ENCODE measurements at regions not wholly inside any gene's neighbourhood (a gene's known extent, or its start where the extent isn't known, plus 50 kb on each side); places are given as distances from the start of the nearest gene placed in this dataset.

DNA sequence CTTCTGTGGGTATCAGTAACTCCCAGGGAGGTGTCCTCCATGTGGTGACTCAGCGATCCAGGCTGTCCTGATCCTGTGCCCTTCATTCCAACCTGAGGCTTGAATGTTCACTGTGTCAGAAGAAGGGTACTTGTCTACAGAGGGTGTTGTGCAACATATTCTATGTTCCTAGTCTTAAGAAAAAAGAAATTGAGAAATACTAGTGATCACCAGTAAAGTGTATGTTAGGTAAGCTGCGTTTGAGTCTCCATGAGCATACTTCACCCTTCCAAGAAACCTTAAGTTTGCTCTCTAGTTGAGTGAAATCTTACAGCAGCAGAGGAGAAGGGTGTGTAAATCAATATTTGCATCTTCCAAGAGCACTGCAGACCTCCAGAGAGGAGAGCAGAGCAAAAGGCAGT is 122.2 kb upstream of the SLC24A5 start:
- DNase-seq = no peak

DNA sequence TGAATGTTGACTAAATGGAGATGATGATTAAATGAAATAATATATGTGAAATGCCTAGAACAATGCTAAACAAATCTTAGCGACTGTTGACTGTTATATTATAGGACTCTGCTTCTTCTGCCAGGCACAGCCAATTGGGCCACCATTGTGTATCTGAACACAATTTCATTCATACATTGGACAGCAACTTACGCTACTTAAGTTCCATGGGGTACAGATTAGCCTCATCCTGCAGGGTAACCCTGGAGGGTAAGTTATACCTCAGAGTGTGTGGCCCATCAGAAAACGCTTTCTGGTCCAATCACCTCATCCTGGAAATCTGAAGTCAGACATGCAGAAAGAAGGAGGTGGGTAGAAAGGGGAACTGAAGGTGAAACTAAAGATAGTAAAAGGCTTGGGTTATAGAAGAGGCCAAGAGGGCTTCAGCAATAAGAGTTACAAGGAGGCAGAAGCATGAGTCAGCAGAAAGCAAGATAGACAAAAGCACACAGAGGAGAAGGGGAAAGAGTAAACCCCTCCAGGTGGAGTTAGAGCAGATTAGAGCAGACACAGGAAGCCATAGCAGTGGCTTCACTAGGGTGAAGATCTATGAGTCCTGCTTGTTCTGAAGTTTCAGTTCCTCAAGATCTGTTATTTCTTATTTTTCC is 119.3 kb upstream of the SLC24A5 start:
- no peak for DNase-seq

DNA sequence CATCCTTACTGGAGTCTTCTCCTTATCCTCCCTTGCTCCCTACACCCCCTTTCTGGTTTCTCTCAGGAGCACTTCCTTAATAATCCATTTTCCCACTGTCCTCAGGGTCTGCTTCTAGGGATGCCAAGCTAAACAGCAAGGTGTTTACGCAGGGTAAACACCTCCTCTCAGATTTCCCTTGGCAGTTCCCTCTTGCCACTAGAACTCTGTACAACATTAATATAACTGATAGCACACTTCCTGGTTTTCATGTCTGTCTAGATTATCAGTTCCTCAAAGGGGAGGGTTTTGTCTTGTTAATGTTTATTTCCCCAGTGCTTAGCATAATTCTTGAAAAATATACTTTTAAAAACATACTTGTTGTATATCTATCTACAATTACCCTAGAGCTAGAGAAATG is 118.0 kb upstream of the SLC24A5 start:
- no peak for DNase-seq

DNA sequence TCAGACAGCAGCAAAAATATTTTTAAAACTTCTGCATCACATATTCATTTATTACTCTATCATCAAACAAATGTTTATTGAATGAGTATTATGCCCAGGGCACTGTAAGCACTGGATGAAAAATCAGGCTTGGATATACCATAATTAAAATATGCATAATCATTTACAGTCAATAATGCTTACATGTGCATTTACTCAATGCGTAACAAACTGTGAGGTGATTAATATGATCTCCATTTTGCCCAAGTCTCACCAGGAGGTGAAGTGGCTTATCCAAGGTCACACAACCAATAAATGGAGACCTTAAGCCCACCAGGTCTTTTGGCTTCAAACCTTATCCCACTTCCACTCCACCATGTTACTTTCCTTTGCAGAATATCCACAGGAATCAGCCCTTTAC is 117.3 kb upstream of the SLC24A5 start:
- no peak for DNase-seq

DNA sequence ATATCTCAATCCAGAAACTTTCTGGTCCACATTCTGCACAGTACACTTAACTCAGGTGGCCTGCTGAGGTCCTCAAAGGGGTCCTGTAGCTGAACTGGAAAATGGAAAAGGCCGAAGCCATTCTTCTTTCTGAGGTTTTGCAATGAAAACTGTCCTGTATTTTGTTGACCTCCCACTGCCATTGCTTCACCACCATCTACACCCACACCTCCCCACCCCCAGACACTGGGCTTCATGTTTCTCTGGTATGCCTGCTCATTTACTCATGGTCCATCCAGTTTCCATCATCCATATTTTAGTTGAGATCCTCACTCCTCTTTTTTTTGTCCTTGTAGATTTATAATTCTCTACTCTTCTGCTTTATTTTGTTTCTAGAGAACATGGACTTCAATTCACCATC is 115.7 kb upstream of the SLC24A5 start:
- no peak for DNase-seq

DNA sequence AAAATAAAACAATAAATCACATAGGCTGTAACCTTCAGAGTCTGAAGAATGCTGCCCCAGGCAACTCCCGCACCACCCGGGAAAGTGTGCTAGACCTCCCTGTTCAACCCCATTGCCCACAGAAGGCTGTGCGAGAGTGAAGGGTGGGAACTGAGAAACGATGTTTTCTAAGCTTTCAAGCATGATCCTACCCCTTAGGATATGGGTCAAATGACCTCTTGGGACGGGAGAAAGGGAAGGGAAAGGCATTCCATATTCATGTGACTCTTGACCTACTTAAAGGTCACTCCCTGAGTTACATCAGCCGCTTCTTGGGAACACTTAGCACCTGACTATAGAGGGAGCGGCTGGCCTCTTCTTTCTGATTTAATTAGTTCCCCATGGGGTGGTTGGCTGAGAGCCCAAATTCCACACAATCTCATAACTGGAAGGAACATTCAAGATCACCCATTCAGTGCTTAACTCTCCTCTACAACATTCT is 114.7 kb upstream of the SLC24A5 start:
- DNase-seq = no peak

DNA sequence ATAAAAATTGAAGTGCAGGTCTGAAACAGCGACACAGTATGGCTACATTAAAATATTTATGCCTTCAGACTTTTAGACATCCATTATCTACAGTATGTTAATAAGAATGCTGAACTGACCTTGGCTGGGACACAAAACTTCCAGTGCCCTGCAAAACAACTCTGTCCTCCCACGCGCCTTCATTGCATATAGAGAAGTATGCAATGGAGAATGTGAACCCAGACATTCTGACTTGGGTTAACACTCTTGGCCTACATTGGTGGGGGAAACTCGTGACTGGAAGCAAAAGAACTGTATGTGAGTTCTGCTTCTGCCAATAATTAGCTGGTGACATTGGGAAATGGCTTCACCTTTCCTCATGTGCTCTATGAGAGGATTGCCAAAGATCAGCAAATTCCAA is 110.5 kb upstream of the SLC24A5 start:
- DNase-seq = no peak

DNA sequence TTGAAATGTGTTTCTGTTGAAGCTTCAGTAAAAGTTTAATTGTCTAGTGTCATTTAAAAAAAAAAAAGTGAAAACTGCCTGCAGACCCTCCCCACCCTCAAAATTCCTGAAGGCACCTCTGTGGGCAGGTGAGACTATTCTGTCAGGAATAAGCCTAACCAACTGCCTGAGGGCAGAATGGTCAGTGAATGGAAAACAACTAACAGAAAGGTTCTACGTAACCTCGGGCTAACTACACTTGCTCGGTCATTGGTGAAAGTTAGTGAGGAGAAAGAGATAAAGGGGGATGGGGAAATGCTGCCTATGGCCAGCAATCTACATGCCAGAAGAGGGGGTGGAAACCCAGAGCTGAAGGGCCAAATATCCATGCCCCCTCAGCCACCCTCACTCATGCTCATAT is 108.6 kb upstream of the SLC24A5 start:
- DNase-seq = no peak

DNA sequence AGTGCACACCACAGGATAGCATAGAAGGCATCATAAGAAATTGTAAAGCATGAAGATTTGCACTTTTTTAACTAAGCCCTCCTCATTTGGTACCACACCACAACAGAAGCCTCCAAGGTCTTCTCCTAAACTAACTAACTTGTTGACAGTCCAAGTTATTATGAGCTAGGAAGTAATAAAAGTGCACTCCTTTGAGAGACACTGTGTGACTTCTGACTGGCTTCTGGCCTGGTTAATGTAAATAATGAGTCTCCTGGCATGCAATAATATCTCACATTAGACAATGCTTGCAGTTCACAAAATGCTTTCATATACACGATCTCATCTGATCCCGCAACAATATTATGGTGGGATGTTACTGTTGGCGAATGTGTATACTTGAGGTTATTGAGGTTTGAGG is 103.9 kb upstream of the SLC24A5 start:
- no peak for DNase-seq

DNA sequence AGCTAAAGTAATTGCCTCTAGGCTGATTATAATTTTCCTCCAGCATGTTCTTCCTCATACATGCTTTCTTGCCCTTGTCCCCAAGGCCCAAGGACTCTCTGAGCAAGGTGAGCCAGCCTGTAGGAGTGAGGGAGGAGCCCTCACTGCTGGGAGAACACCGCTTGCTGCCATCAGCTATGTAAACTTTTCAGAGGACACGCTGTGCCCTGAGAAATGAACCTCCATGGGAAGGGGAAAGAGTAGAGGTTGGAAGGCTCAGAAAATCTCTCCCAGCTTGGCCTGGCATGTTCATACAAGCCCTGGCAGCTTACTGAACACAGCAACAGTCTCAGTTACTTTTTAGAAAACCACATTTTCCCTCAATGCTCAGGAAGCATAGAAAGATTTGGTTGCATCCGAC is 103.0 kb upstream of the SLC24A5 start:
- no peak for DNase-seq

DNA sequence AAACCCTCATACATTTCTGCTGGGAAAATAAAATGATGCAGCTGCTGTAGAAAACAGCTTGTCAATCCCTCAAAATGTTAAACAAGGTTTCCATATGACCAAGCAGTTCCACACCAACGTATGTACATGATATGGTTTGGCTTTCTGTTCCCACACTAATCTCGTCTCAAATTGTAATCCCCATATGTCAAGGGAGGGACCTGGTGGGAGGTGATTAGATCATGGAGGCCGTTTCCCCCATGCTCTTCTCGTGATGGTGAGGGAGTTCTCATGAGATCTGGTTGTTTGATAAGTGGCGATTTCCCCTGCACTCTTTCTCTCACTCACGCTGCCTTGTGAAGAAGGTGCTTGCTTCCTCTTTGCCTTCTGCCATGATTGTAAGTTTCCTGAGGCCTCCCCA is 100.6 kb upstream of the SLC24A5 start:
- no peak for DNase-seq

DNA sequence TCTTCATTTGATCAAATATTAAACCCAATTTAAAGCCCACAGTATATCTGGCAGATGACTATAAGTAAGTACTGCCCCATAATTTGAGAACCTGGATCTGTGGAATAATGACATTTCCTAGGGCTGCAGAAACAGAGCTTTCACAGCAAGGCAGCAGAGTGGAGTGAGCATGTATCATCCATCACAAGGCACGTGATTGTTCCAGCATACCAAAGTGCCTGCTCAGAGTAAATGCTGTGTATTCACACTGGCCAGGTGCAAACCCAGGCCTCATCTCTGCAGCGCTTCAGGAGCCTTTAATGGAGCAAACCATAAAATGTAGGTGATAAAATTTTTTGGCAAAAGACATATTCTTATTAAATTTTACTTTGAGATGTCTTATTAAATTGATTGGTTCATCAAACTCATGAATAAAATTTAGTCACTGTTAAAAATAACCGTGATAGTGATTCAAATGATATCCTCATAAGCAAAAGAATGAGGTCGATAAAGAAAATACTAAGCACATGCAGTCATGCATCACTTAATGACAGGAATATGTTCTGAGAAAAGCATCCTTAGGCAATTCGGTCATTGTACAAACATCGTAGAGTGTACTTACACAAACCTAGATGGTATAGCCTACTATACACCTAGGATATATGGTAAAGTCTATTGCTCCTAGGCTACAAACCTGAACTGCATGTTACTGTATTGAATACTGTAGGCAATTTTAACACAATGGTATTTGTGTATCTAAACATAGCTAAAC is 99.3 kb upstream of the SLC24A5 start:
- no peak for DNase-seq

DNA sequence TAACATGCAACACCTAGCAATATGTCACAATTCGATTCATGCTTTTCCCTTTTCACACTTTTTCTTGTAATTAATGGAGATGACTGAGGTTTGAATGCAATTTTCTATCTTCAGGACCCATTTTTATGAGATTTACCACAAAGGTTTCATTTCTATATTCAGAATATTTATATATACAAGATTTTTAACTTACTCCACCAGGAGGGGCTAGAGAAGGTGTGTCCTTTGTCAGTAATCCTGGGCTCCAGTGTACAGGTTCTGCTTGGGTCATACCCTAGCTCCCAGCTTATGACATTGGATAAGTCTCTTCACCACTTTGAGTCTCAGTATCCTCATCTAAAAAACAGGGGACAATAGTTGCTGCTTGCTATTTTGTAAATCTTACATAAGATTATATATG is 95.7 kb upstream of the SLC24A5 start:
- DNase-seq = no peak

DNA sequence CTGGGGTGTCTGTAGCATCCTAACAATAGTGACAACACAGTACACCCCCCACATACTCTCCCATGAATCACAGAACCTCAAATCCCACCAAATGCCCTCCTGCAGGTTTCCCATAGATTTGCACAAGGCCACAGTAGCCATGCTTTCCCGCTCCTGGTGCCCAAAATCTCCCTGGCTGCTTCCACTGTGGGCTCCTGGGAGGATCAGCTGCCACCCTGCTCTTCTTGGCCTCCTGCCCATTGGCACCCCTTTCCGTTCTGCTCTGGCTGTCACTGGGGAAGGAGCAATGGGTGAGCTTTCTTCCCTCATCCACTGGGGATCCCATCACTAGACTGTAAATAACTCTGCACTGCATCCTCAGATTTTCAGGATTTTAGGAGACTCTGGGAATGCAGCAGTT is 92.1 kb upstream of the SLC24A5 start:
- no peak for DNase-seq

DNA sequence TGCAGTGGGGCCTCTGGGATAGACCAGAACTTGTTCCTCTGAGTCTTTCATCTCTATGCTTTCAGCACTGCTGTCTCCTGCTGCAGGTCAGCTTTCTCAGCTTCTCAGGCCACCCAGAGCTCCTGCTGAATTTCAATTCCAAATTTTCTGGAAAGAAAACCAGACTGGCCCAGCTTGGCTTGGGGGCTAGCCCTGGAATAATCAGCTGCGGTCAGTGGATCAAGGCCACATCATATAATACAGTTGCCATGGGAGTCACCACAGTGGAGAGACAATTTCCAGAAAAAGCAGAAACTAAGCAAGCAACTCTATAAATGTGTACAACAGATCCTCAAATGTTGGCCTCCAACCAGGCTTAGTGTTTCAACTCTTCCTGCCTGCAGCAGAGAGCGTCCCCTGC is 91.1 kb upstream of the SLC24A5 start:
- no peak for DNase-seq

DNA sequence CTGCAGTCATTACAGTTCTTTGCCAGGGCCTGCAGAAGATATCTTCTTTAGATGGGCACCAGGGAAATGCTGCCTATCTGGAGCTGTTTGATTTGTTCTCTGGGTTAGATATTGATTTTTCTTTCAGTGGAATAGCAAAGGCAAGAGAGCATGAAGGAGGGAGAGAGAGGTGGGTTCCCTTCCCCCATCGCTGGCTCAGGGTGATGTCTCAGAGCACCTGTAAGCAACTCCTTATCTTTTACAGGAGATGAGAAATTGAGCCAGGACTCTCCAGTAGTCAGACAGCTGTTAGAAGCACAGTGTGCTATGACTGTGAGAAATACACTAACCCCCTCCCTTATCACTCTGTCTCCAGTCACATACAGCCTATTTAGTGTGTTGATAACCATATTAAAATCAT is 89.3 kb upstream of the SLC24A5 start:
- DNase-seq = no peak

DNA sequence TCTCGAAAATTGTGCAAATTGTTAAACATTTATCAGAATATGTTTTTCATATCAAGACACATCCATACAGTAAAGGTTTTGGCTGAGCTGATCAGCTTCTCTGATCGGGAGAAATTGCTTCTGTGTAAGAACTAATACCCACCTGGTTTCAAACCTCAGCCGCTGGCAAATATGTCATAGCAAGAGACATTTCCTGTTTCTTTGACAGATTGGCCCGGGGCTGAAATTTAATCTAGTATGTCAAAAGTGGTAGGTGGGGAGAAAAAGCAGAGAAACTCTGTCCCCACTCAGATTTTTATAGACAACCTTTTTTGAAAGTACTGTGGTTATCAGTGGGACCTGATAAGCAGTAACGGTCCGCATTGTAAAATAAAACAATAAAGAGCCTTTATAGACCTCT is 88.8 kb upstream of the SLC24A5 start:
- DNase-seq = no peak

DNA sequence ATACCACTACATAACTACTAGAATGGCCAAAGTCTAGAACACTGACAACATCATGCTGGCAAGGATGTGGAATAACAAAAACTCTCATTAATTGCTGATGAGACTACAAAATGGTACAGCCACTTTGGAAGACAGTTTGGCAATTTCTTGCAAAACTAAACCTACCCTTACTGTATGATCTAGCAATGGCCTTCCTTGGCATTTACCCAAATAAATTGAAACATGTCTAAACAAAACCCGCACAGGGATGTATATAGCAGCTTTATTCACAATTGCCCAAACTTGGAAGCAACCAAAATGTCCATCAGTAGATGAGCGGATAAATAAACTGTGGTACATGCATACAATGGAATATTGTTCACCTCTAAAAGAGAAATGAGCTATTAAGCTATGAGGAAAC is 87.9 kb upstream of the SLC24A5 start:
- no peak for DNase-seq

DNA sequence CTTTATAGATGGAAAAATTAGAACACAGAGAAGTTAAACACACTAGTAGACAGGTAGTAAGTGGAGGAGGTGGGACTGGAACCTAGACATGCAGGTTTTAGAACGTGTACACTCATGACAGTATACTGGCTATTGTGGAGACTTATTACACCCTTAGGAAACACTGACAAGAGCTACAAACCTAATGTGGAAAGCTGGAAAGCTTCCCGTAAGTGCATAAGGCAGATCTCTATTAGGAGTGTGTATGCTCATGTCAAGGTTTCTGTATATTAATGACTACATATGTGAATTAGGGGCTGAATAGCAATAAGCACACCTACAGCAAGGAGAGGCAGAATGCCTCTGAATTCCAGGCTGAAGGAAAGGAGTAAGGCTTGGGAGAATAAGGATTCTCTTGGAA is 82.6 kb upstream of the SLC24A5 start:
- DNase-seq = no peak

DNA sequence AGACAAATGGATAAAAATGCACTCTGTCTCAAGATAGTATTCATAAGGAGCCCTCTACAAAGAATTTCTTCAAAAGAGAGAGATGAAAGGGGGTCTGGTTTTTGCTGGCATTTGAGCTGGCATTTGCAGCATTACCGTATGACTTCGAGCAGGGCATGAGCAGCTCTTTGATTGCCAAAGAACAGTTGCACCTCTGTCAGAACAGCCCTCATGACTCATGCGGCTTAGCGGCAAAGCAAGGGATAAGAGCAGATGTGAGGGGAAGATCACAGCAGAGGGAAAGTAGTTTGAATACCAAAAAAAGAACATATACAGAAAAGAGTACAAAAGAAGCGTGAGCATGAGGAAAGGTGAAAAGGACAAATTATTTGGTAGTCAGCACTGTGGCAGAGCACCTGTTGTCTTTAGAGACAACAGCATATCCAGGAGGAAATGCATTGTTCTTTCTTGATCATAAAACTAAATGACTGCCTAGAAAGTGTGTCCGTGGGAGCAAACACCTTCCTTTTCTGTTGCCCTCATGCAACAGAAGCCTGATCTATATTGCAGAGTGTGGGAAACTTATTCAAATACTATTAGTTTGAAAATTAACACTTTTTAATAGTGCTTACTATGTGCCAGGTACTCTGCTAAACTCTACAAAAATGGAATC is 80.5 kb upstream of the SLC24A5 start:
- no peak for DNase-seq

DNA sequence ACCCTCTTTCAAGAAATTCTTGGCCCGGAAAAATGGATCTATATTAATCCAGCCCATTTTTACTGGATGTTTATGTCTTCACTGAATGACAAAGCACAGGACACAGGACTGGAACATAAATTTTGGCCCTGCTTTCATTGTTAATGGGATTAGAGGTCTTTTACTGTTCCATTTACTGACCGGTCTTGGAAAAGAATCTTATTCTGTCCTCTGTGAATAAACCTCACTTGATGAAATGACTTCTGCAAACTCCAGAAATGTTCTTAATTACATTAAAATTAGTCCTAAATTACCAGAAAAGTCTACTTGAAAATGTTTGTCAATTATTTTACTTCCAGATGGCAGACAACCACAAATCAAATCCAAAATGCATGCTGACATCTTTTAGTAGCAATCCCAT is 79.3 kb upstream of the SLC24A5 start:
- no peak for DNase-seq

DNA sequence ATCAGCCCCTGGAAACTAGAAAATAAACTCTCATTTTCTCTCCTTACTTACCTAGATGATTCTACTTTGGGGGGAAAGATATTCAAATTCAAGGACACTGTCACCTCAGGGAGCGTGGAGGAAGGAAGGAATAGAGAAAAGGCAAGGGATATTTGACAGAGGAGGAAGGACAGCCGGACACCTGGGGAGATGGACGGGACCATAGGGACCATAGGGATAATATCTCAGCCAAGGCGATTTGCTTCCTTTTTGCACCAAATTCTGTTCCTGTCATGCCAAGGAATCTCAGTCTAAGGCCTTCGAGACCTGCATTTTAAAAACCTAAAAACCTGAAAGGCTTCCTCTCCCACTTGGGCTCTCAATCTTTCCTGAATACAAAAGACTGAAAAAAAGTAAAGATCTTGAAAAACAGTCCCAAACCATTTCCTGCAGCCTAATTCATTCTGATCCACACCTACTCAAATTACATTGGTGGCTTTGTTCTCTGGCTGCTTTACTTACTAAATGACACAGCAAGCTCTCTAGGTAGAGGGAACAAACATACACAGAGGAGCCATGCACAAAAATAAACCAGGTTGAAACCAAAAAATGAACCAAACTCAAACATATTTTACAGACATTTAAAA is 73.9 kb upstream of the SLC24A5 start:
- DNase-seq = no peak

DNA sequence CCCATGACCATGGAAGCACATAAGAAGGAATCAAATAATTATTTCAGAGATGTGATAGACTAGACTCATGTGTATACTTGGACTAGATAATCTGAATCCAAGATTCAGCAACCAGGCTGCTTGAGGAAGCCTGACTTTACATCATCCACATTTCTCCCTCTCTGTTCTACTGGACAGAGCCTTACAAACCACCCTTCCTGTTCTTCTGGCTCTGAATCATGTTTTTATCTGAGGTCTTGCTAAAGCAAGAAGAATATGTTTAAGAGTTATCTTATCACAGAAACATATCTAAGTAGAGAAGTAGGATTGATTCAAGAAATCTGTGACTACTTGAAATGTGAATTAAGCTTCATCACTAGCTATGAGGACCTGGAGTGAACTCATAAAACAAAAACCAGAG is 71.1 kb upstream of the SLC24A5 start:
- no peak for DNase-seq

DNA sequence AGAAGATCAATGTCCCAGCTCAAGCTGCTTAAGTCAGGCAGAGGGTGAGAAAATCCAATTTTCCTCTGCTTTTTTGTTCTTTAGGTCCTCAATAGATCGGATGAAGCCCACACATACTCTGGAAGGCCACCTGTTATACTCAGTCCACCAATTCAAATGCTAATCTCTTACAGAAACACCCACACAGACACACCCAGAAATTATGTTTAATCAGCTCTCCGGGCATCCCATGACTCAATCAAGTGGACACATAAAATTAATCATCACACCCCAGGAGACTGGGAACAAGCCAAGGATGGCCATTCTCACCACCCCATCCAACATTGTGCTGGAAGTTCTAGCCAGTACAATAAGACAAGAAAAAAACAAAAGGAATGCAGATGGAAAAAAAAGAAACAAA is 67.8 kb upstream of the SLC24A5 start:
- DNase-seq = no peak

All from NCI-H526 treated with DMSO at 0.1 percent for 48 hours (cell line).